ENCODE measurements at regions not wholly inside any gene's neighbourhood (a gene's known extent, or its start where the extent isn't known, plus 50 kb on each side); places are given as distances from the start of the nearest gene placed in this dataset.

DNA sequence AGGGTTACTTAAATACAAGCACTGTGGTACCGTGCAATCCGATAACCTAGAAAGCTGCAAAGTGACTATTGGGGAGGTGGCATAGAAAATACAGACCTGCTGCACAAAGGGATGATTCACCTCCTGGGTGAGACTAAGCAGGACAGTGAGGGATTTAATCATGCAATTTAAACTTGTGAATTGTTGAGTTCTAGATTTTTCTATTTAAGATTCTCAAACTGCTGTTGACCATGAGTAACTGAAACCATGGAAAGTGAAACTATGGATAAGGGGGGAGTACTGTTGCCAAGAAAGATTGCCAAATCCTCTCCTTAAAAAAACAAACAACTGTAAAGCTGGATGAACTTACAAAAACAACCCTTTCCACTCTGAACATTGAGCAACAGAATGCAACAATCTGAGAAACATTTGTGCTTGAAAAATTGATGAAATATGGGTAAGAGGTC is 61.5 kb upstream of the NUDT12 start:
- H3K4me1 Mint-ChIP-seq (ENCODE audit: low read depth, unreplicated experiment), result no peaks in the 10 kb centered on the region
- no peaks in the 10 kb centered on the region for H3K27me3 Mint-ChIP-seq (ENCODE audit: unreplicated experiment)
- intact Hi-C loops (cut with micrococcal nuclease; ENCODE audit: unreplicated experiment), result no loop called here
- no TSS peak for BruUV-seq (replicated peaks)
- no peaks in the 10 kb centered on the region for H3K36me3 Mint-ChIP-seq (ENCODE audit: insufficient read depth, unreplicated experiment)
- CTCF ChIA-PET, result no interaction called here
- DNase-seq, result no peak
- H3K27ac Mint-ChIP-seq (ENCODE audit: unreplicated experiment), result no peak overlapping the region
- H3K9me3 Mint-ChIP-seq (ENCODE audit: low read depth, unreplicated experiment), result peaks cover 3% of the 10 kb centered on the region
- H3K4me3 Mint-ChIP-seq (ENCODE audit: low read depth, unreplicated experiment), result no peak overlapping the region
- TF ChIP-seq, protein P1, sequence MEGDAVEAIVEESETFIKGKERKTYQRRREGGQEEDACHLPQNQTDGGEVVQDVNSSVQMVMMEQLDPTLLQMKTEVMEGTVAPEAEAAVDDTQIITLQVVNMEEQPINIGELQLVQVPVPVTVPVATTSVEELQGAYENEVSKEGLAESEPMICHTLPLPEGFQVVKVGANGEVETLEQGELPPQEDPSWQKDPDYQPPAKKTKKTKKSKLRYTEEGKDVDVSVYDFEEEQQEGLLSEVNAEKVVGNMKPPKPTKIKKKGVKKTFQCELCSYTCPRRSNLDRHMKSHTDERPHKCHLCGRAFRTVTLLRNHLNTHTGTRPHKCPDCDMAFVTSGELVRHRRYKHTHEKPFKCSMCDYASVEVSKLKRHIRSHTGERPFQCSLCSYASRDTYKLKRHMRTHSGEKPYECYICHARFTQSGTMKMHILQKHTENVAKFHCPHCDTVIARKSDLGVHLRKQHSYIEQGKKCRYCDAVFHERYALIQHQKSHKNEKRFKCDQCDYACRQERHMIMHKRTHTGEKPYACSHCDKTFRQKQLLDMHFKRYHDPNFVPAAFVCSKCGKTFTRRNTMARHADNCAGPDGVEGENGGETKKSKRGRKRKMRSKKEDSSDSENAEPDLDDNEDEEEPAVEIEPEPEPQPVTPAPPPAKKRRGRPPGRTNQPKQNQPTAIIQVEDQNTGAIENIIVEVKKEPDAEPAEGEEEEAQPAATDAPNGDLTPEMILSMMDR (IDR thresholded peaks at IDR 0.05; ENCODE audit: unreplicated experiment), result no peak

DNA sequence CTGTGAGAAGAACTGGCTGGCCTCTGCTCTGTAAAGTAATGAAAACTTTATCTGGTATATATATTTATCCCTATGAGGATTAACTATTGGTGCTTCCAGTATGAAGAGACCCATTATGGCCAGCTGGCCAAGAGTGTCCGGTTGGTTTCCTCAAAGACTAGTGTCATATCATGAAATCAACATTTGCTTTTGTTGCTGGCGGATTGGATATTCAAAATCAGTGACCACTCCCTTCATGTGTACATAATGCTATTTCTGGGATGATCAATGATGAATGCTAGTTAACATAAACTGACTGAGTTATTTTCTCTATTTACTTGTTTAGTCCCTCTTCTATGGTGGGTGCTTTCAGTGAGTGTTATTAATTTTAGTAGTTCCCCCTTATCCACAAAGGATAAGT is 60.8 kb upstream of the NUDT12 start:
- TF ChIP-seq, protein P1 (IDR thresholded peaks at IDR 0.05; ENCODE audit: unreplicated experiment), result no peak
- Mint-ChIP-seq H3K4me1 (ENCODE audit: low read depth, unreplicated experiment) (no peaks in the 10 kb centered on the region), H3K9me3 (ENCODE audit: low read depth, unreplicated experiment) (peaks cover 3% of the 10 kb centered on the region), H3K27ac (ENCODE audit: unreplicated experiment) (no peak overlapping the region), H3K27me3 (ENCODE audit: unreplicated experiment) (no peaks in the 10 kb centered on the region), H3K4me3 (ENCODE audit: low read depth, unreplicated experiment) (no peak overlapping the region), H3K36me3 (ENCODE audit: insufficient read depth, unreplicated experiment) (no peaks in the 10 kb centered on the region)
- CTCF ChIA-PET, result no interaction called here
- DNase-seq, result no peak
- intact Hi-C loops (cut with micrococcal nuclease; ENCODE audit: unreplicated experiment), result no loop called here
- BruUV-seq (replicated peaks), result no TSS peak

DNA sequence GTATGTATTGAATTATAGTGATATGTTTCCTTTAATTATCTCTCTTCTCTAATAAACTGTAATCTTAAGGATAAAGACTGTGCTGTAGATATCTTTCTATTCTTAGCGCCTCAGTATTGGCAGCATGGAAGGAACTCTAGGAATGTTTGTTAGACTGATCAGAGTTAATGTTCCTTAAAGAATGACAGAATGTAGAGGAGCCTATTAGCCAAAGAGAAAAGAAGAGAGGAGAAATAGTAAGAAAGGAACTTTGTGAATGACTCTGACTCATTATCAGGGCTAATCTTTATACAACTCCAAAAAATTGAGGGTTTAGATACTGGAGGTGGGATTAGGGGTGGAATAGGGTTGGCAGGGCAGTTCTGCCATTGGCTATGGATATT is 59.0 kb upstream of the NUDT12 start:
- TF ChIP-seq, protein P1 (IDR thresholded peaks at IDR 0.05; ENCODE audit: unreplicated experiment), result no peak
- H3K9me3 Mint-ChIP-seq (ENCODE audit: low read depth, unreplicated experiment), result peaks cover 3% of the 10 kb centered on the region

DNA sequence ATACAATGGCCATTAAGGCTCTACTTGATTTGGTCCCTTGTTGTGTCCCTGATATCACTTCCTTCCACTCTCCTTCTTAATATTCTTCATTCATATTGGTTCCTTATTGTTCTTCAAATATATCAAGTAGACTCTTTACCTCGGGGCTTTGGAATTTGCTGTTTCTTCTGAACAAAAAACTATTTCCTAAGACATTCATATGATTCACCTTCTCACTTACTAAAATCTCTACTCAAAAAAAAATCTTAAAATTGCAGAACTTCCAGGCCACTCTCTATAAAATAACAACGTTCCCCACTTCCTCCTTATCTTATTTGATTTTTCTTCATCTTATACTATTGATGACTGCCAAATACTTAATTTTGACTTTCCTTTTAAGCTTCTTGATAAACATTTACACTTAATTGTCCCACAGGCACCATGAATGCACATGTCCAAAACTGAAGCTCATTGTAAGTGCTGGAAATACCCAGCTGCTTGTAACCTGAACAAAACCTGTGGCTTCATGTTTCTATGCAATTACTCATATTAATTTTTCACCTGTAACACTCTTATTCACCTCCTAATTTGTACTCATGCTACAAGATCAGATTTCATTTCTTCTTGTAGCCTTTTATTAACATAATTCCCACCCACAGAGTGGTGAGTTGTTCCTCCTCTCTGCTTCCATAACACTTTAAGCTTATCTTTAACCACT is 58.4 kb upstream of the NUDT12 start:
- peaks cover 8% of the 10 kb centered on the region for H3K4me1 Mint-ChIP-seq (ENCODE audit: low read depth, unreplicated experiment)
- TF ChIP-seq, protein P1 (IDR thresholded peaks at IDR 0.05; ENCODE audit: unreplicated experiment), result no peak
- DNase-seq, result no peak
- CTCF ChIA-PET, result no interaction called here
- no peaks in the 10 kb centered on the region for H3K36me3 Mint-ChIP-seq (ENCODE audit: insufficient read depth, unreplicated experiment)
- no peak overlapping the region for H3K4me3 Mint-ChIP-seq (ENCODE audit: low read depth, unreplicated experiment)
- no peak overlapping the region for H3K27ac Mint-ChIP-seq (ENCODE audit: unreplicated experiment)
- H3K27me3 Mint-ChIP-seq (ENCODE audit: unreplicated experiment), result no peaks in the 10 kb centered on the region
- intact Hi-C loops (cut with micrococcal nuclease; ENCODE audit: unreplicated experiment), result no loop called here
- no TSS peak for BruUV-seq (replicated peaks)
- H3K9me3 Mint-ChIP-seq (ENCODE audit: low read depth, unreplicated experiment), result peaks cover 3% of the 10 kb centered on the region

More for the DNA sequence above, 59.0 kb upstream of the NUDT12 start:
- BruUV-seq (replicated peaks), result no TSS peak
- Mint-ChIP-seq H3K36me3 (ENCODE audit: insufficient read depth, unreplicated experiment) (no peaks in the 10 kb centered on the region), H3K4me3 (ENCODE audit: low read depth, unreplicated experiment) (no peak overlapping the region), H3K27ac (ENCODE audit: unreplicated experiment) (no peak overlapping the region), H3K27me3 (ENCODE audit: unreplicated experiment) (no peaks in the 10 kb centered on the region), H3K4me1 (ENCODE audit: low read depth, unreplicated experiment) (peaks cover 5% of the 10 kb centered on the region)
- DNase-seq, result no peak
- intact Hi-C loops (cut with micrococcal nuclease; ENCODE audit: unreplicated experiment), result no loop called here
- CTCF ChIA-PET, result no interaction called here

Data from Calu3 (cell line).